CD14-positive monocyte (primary cell): ENCODE measurements at regions not wholly inside any gene's neighbourhood (a gene's known extent, or its start where the extent isn't known, plus 50 kb on each side); places are given as distances from the start of the nearest gene placed in this dataset.
A peak's percentile ranks its signal among the peaks of the same experiment; 100 is the strongest.

Experiments
- DNase-seq, 3 donors: peaks; one replicate each; pipeline ENCODE4 v3.0.0-alpha.2; 2011 to 2022
- H2AFZ ChIP-seq: 2 replicates; pipeline ENCODE4 v1.6.0; 2012; ENCODE audit warnings: mild to moderate bottlenecking, low read depth, low read length, inconsistent platforms; ENCODE audit not compliant: insufficient read depth, poor library complexity, severe bottlenecking
- H3K27ac ChIP-seq, 2 donors: 1 replicate in 1 of 2; 2 replicates in 1 of 2; pipeline ENCODE4 v1.5.1; 2012 to 2013; ENCODE audit warnings: low read length in 2 of 2, control low read depth in 1 of 2, inconsistent platforms in 1 of 2, low read depth in 1 of 2, mild to moderate bottlenecking in 1 of 2
- H3K27me3 ChIP-seq, 2 donors: one replicate each; pipeline versions ENCODE4 v1.6.0 to v1.6.1; 2011 to 2013; ENCODE audit warnings: low read length in 2 of 2; ENCODE audit not compliant: control insufficient read depth in 2 of 2, insufficient read depth in 2 of 2
- H3K36me3 ChIP-seq, 2 donors: replicated peaks in 1 of 2; 1 replicate in 1 of 2; 2 replicates in 1 of 2; pipeline versions ENCODE4 v1.5.1 to v1.6.1; 2012 to 2013; ENCODE audit warnings: low read length in 2 of 2, control low read depth in 1 of 2, inconsistent platforms in 1 of 2, mild to moderate bottlenecking in 1 of 2; ENCODE audit not compliant: insufficient read depth in 2 of 2, control insufficient read depth in 1 of 2
- H3K4me1 ChIP-seq, 2 donors: 1 replicate in 1 of 2; 2 replicates in 1 of 2; pipeline versions ENCODE4 v1.5.1 to v1.6.1; 2012 to 2013; ENCODE audit warnings: low read length in 2 of 2, control low read depth in 1 of 2, inconsistent platforms in 1 of 2, mild to moderate bottlenecking in 1 of 2, moderate library complexity in 1 of 2; ENCODE audit not compliant: insufficient read depth in 2 of 2, control insufficient read depth in 1 of 2
- H3K4me2 ChIP-seq: replicated peaks from 2 replicates; pipeline ENCODE3; 2012; ENCODE audit warnings: low read length, moderate library complexity, mild to moderate bottlenecking; ENCODE audit not compliant: poor library complexity, severe bottlenecking; ENCODE audit errors: extremely low read depth
- H3K4me3 ChIP-seq, 3 experiments: fragments of 200-600 bp in 1 of 3; sonication (generic) in 1 of 3; replicated peaks in 1 of 3; 1 replicate in 2 of 3; 2 replicates in 1 of 3; pipeline ENCODE4 v1.5.1; 2011 to 2013; ENCODE audit warnings: low read length in 3 of 3, mild to moderate bottlenecking in 3 of 3, control low read depth in 2 of 3, low read depth in 2 of 3, inconsistent platforms in 1 of 3, moderate library complexity in 1 of 3
- H3K79me2 ChIP-seq: 2 replicates; pipeline ENCODE4 v1.6.0; 2012; ENCODE audit warnings: mild to moderate bottlenecking, control low read depth, inconsistent platforms, low read length, moderate library complexity; ENCODE audit not compliant: insufficient read depth
- H3K9ac ChIP-seq: 2 replicates; pipeline ENCODE4 v1.6.0; 2017; ENCODE audit warnings: low read length, mild to moderate bottlenecking; ENCODE audit not compliant: insufficient read depth, poor library complexity, severe bottlenecking
- H3K9me3 ChIP-seq, 2 donors: replicated peaks in 1 of 2; 1 replicate in 1 of 2; 2 replicates in 1 of 2; pipeline versions ENCODE4 v1.5.1 to v1.6.1; 2012 to 2013; ENCODE audit warnings: low read length in 2 of 2, control low read depth in 1 of 2; ENCODE audit not compliant: control insufficient read depth in 1 of 2, insufficient read depth in 1 of 2
- H4K20me1 ChIP-seq: 2 replicates; pipeline ENCODE4 v1.6.0; 2012; ENCODE audit warnings: mild to moderate bottlenecking, low read length, control low read depth, moderate library complexity; ENCODE audit not compliant: insufficient read depth
- H3K27ac Mint-ChIP-seq, 7 donors: one replicate each; pipeline ENCODE4 v1.8.0; 2020; ENCODE audit warnings: mild to moderate bottlenecking in 7 of 7, mixed read lengths in 7 of 7, moderate library complexity in 6 of 7, inconsistent platforms in 2 of 7
- H3K27me3 Mint-ChIP-seq, 3 donors: one replicate each; pipeline ENCODE4 v1.8.0; 2021 to 2022; ENCODE audit warnings: low read depth in 3 of 3, mild to moderate bottlenecking in 3 of 3, mixed read lengths in 3 of 3, moderate library complexity in 3 of 3, inconsistent platforms in 1 of 3
- H3K36me3 Mint-ChIP-seq, 2 donors: one replicate each; pipeline ENCODE4 v1.8.0; 2020; ENCODE audit warnings: mixed read lengths in 2 of 2, inconsistent platforms in 1 of 2, mild to moderate bottlenecking in 1 of 2
- H3K4me1 Mint-ChIP-seq: one replicate; pipeline ENCODE4 v1.8.0; 2020; ENCODE audit warnings: mild to moderate bottlenecking, mixed read lengths
- H3K4me3 Mint-ChIP-seq, 2 donors: one replicate each; pipeline ENCODE4 v1.8.0; 2020; ENCODE audit warnings: mild to moderate bottlenecking in 2 of 2, mixed read lengths in 2 of 2, moderate library complexity in 1 of 2
- H3K9me3 Mint-ChIP-seq, 7 donors: one replicate each; pipeline ENCODE4 v1.8.0; 2020 to 2022; ENCODE audit warnings: mixed read lengths in 7 of 7, mild to moderate bottlenecking in 6 of 7, moderate library complexity in 6 of 7, inconsistent platforms in 2 of 7
- CTCF ChIP-seq: fragments of 200-600 bp; IDR thresholded peaks from one replicate; pipeline ENCODE4 v1.8.0; 2022; ENCODE audit warnings: antibody characterized with exemption, mild to moderate bottlenecking
- WGBS: methylation state at CpG from one replicate; pipeline ENCODE4 v1.1.5; 2013; ENCODE audit warnings: missing lambda C conversion rate; ENCODE audit not compliant: insufficient coverage; 5-methylcytosine and 5-hydroxymethylcytosine counted together
- intact Hi-C, 2 donors: fragments of 100-400 bp; cut with micrococcal nuclease; formaldehyde crosslinking; loops; one replicate each; pipeline versions ENCODE4 v1.15.0 to v1.15.1; 2023

- Mint-ChIP-seq H3K9me3 (no peaks in the 10 kb centered on the region), H3K27ac (peak overlapping the region in 2 of 7 donors; percentile 6 to 9), H3K4me1 (peaks cover 25% of the 10 kb centered on the region), H3K36me3 (peaks cover 16 to 36% of the 10 kb centered on the region in 2 donors), H3K27me3 (no peaks in the 10 kb centered on the region), H3K4me3 (no peak overlapping the region)
- Histone ChIP-seq H4K20me1 (peaks cover 34% of the 10 kb centered on the region), H3K4me1 (peaks cover 11 to 13% of the 10 kb centered on the region in 2 donors), H3K9me3 (no peaks in the 10 kb centered on the region), H3K9ac (no peak overlapping the region), H3K27ac (no peak overlapping the region), H2AFZ (no peak overlapping the region), H3K4me3 (no peak overlapping the region), H3K79me2 (peaks cover 60% of the 10 kb centered on the region), H3K4me2 (no peak overlapping the region), H3K36me3 (peaks cover 5 to 17% of the 10 kb centered on the region in 2 donors), H3K27me3 (no peaks in the 10 kb centered on the region)
- DNase-seq: no peak
- intact Hi-C loops: no loop called here
- WGBS: 93% methylated on average over 4 of the region's 6 CpGs
- TF ChIP-seq CTCF: no peak
Observed at GRCh38 chr19:46927106-46927505, 66.3 kb downstream of the ARHGAP35 start.

GRCh38 chr19:46927893-46928292, 67.1 kb downstream of the ARHGAP35 start:
- H3K4me1 Mint-ChIP-seq: peaks cover 25% of the 10 kb centered on the region
- no peak for TF ChIP-seq CTCF
- H4K20me1 ChIP-seq: peaks cover 39% of the 10 kb centered on the region
- H3K4me2 ChIP-seq: no peak overlapping the region
- peaks cover 8 to 28% of the 10 kb centered on the region in 2 donors for H3K36me3 Mint-ChIP-seq
- H3K9me3 ChIP-seq: no peaks in the 10 kb centered on the region
- peaks cover 0 to 9% of the 10 kb centered on the region in 2 donors for H3K36me3 ChIP-seq
- H3K9me3 Mint-ChIP-seq: no peaks in the 10 kb centered on the region
- no peaks in the 10 kb centered on the region for H3K27me3 ChIP-seq
- no peak overlapping the region for H3K27ac ChIP-seq
- peaks cover 11 to 13% of the 10 kb centered on the region in 2 donors for H3K4me1 ChIP-seq
- H3K4me3 ChIP-seq: no peak overlapping the region
- WGBS: no CpG with 5 or more reads among the region's 4 CpGs
- intact Hi-C loops: no loop called here
- no peak for DNase-seq
- no peak overlapping the region for H3K27ac Mint-ChIP-seq
- H3K9ac ChIP-seq: no peak overlapping the region
- H3K4me3 Mint-ChIP-seq: no peak overlapping the region
- H2AFZ ChIP-seq: no peak overlapping the region
- no peaks in the 10 kb centered on the region for H3K27me3 Mint-ChIP-seq
- peaks cover 60% of the 10 kb centered on the region for H3K79me2 ChIP-seq
